ENCODE measurements at regions not wholly inside any gene's neighbourhood (a gene's known extent, or its start where the extent isn't known, plus 50 kb on each side); places are given as distances from the start of the nearest gene placed in this dataset.

DNA sequence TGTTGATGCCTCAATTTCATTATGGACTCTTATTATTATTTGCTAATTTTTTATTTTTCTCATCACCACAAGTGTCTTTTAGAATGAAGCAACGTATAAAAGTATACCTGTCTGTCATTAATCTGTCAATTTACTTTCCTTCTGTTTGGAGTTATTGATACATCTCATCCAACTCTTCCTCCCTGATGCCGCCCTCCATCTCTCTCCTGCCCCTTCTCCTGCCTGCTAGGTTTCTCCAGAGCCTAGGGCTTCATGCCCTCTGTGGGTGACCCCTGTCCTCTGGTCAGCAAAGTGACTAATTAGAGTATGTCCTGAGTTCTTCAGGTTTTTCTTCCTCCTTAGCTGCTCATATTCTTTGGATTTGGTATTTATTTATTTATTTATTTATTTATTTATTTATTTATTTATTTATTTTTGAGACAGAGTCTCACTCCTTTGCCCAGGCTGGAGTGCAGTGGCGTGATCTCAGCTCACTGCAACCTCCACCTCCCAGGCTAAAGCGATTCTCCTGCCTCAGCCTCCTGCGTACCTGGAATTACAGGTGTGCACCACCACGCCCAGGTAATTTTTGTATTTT is 162.5 kb upstream of the MYCN start:
- H3K27ac ChIP-seq (ENCODE audit: low read depth in 1 of 2, low read length in 2 of 2) = no peak overlapping the region
- H3K27ac Mint-ChIP-seq = no peak overlapping the region
- H3K36me3 ChIP-seq (ENCODE audit: insufficient read depth, low read length) = no peaks in the 10 kb centered on the region
- no peaks in the 10 kb centered on the region for H3K27me3 ChIP-seq (ENCODE audit: control insufficient read depth in 1 of 2, insufficient read depth in 2 of 2, low read length in 2 of 2)
- TF ChIP-seq, protein P1, sequence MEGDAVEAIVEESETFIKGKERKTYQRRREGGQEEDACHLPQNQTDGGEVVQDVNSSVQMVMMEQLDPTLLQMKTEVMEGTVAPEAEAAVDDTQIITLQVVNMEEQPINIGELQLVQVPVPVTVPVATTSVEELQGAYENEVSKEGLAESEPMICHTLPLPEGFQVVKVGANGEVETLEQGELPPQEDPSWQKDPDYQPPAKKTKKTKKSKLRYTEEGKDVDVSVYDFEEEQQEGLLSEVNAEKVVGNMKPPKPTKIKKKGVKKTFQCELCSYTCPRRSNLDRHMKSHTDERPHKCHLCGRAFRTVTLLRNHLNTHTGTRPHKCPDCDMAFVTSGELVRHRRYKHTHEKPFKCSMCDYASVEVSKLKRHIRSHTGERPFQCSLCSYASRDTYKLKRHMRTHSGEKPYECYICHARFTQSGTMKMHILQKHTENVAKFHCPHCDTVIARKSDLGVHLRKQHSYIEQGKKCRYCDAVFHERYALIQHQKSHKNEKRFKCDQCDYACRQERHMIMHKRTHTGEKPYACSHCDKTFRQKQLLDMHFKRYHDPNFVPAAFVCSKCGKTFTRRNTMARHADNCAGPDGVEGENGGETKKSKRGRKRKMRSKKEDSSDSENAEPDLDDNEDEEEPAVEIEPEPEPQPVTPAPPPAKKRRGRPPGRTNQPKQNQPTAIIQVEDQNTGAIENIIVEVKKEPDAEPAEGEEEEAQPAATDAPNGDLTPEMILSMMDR (IDR thresholded peaks at IDR 0.05) = no peak
- H3K4me3 Mint-ChIP-seq = no peak overlapping the region
- ATAC-seq (ENCODE audit: poor library complexity) = no peak
- H3K9me3 Mint-ChIP-seq = no peaks in the 10 kb centered on the region
- POLR2A ChIA-PET = no interaction called here
- no peaks in the 10 kb centered on the region for H3K4me1 ChIP-seq (ENCODE audit: insufficient read depth, low read length)
- H3K27me3 Mint-ChIP-seq = no peaks in the 10 kb centered on the region
- no peaks in the 10 kb centered on the region for H3K4me1 Mint-ChIP-seq (ENCODE audit: low read depth)
- H3K4me3 ChIP-seq (ENCODE audit: low read length) = no peak overlapping the region
- no peaks in the 10 kb centered on the region for H3K9me3 ChIP-seq (ENCODE audit: control insufficient read depth in 1 of 2, insufficient read depth in 1 of 2, low read length in 2 of 2)
- no peak for DNase-seq
- no peaks in the 10 kb centered on the region for H3K36me3 Mint-ChIP-seq (ENCODE audit: low read depth)
- CTCF ChIA-PET = no interaction called here
- intact Hi-C loops (cut with DNase I, micrococcal nuclease) = no loop called here

DNA sequence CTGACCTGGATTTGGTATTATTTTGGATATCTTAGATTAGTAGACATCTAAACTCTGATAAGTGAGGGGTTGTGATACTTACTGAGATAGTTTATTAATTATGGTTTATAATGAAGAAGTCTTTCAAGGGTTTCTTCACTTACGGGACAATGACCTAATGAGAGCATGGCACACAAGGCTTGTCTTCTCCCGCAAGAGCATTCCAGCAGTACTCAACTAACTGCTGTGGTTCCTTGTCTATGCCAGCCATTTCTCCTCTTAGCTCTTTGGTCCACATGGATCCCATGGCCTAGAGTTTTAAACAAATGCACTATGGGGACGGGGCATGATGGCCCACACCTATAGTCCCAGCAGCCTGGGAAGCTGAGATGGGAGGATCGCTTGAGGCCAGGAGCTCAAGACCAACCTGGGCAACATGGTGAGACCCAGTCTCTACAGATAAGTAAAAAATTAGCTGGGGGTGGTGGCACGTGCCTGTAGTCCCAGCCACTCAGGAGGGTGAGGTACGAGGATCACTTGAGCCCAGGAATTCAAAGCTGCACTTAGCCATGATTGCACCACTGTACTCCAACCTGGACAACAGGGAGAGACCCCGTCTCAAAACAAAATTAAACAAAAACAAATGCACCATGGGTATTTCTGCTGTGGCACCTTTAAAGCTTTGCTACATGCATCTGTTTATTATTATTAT is 161.7 kb upstream of the MYCN start:
- Mint-ChIP-seq H3K36me3 (ENCODE audit: low read depth) (no peaks in the 10 kb centered on the region), H3K4me1 (ENCODE audit: low read depth) (no peaks in the 10 kb centered on the region), H3K4me3 (no peak overlapping the region), H3K9me3 (no peaks in the 10 kb centered on the region), H3K27me3 (peaks cover under 1% of the 10 kb centered on the region), H3K27ac (no peak overlapping the region)
- no peaks in the 10 kb centered on the region for H3K4me1 ChIP-seq (ENCODE audit: insufficient read depth, low read length)
- no peaks in the 10 kb centered on the region for H3K9me3 ChIP-seq (ENCODE audit: control insufficient read depth in 1 of 2, insufficient read depth in 1 of 2, low read length in 2 of 2)
- H3K27ac ChIP-seq (ENCODE audit: low read depth in 1 of 2, low read length in 2 of 2) = no peak overlapping the region
- intact Hi-C loops (cut with DNase I, micrococcal nuclease) = no loop called here
- no peaks in the 10 kb centered on the region for H3K27me3 ChIP-seq (ENCODE audit: control insufficient read depth in 1 of 2, insufficient read depth in 2 of 2, low read length in 2 of 2)
- no peak overlapping the region for H3K4me3 ChIP-seq (ENCODE audit: low read length)
- TF ChIP-seq, protein P1 (IDR thresholded peaks at IDR 0.05) = no peak
- H3K36me3 ChIP-seq (ENCODE audit: insufficient read depth, low read length) = no peaks in the 10 kb centered on the region
- POLR2A ChIA-PET = no interaction called here
- CTCF ChIA-PET = no interaction called here
- ATAC-seq (ENCODE audit: poor library complexity) (no peak), DNase-seq (no peak)

DNA sequence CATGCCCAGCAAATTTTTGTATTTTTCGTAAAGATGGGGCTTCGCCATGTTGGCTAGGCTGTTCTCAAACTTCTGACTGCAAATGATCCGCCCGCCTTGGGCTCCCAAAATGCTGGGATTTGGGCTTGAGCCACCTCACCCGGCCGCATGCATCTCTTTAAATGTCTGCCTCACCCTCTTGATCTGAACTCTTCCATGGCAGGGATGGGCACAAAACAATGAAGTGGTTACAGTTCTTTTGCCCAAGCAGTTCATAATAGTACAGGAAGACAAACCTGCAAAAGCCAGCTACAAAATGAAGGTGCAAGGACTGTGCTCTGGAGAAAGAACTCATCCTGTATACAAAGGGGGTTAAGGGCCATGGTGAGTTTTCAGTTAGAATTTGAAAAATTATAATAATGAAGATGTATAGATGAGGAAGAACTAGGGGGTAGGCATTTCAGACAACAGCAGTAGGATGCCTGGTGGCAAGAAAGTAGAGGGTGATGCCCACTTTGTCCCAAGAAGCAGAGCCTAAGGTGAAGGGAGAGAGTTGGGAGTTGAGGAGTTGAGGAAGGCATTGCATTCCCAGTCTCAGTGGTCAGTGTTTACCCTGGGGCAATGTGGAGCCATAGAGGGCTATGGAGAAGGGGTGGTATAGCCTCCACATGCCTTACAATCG is 160.8 kb upstream of the MYCN start:
- no peaks in the 10 kb centered on the region for H3K27me3 ChIP-seq (ENCODE audit: control insufficient read depth in 1 of 2, insufficient read depth in 2 of 2, low read length in 2 of 2)
- CTCF ChIA-PET = no interaction called here
- no peaks in the 10 kb centered on the region for H3K9me3 ChIP-seq (ENCODE audit: control insufficient read depth in 1 of 2, insufficient read depth in 1 of 2, low read length in 2 of 2)
- peaks cover 3% of the 10 kb centered on the region for H3K27me3 Mint-ChIP-seq
- no peaks in the 10 kb centered on the region for H3K36me3 Mint-ChIP-seq (ENCODE audit: low read depth)
- H3K27ac ChIP-seq (ENCODE audit: low read depth in 1 of 2, low read length in 2 of 2) = no peak overlapping the region
- TF ChIP-seq, protein P1 (IDR thresholded peaks at IDR 0.05) = no peak
- H3K4me3 ChIP-seq (ENCODE audit: low read length) = no peak overlapping the region
- no peaks in the 10 kb centered on the region for H3K4me1 Mint-ChIP-seq (ENCODE audit: low read depth)
- no peaks in the 10 kb centered on the region for H3K36me3 ChIP-seq (ENCODE audit: insufficient read depth, low read length)
- DNase-seq (no peak), ATAC-seq (ENCODE audit: poor library complexity) (no peak)
- no peak overlapping the region for H3K4me3 Mint-ChIP-seq
- POLR2A ChIA-PET = no interaction called here
- H3K9me3 Mint-ChIP-seq = no peaks in the 10 kb centered on the region
- no peak overlapping the region for H3K27ac Mint-ChIP-seq
- intact Hi-C loops (cut with DNase I, micrococcal nuclease) = no loop called here
- H3K4me1 ChIP-seq (ENCODE audit: insufficient read depth, low read length) = no peaks in the 10 kb centered on the region
